Mucosa of gallbladder (tissue), 1 donor: ENCODE measurements at regions not wholly inside any gene's neighbourhood (a gene's known extent, or its start where the extent isn't known, plus 50 kb on each side); places are given as distances from the start of the nearest gene placed in this dataset.
"Not testable (repeated sequence)": the region's sequence is repeated elsewhere in the genome, so short reads cannot be mapped to it uniquely, and the experiment has no call there.

Source experiments
- DNase-seq: peaks from one replicate; pipeline ENCODE4 v3.0.0-alpha.2; 2020; ENCODE audit warnings: low spot score
- donor health status: DM: no; HTN: no; CAD: no.

DNA sequence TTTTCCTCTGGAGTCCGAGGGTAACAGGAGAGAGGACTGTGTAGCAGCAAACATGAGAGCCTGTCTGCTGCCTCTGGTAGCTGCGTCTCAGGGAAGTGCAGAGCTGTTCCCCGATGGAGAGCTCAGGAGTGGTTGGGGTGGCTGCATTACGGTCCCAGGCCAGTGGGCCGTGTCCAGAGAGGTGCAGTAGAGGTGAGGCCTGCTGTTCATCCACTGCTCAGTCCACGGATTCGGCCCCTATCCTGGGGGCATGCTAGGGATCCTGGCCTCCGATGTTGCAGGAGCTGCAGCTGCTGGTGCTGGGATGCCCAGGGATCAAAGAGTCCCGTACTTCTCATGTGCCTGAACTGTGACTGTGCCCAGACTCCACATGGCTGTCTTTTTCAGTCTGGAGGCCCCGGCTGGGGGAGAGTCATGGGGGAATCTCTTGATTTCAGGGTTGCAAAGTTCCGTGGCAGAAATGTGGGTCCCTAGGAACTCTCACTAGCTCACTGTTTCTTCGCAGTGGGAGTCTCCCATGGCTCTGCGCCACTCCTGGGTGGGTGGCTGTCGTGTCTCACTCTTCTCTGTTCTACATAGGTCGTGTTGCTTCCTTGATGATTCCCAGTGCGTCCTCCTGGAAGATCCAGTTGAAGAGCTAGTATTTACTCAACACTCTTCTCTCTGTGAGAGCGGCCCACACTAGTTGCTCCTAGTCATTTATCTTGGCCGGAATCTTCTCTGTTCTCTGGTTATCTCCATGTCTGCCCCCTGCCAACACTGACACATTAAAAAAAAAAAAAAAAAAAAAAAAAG lies 109.5 kb upstream of the CENPE start:
- DNase-seq, result no peak

GRCh38 chr4:103306870-103307375 lies 108.8 kb upstream of the CENPE start:
- peak; percentile 54 for DNase-seq

GRCh38 chr4:103305355-103305754 lies 107.2 kb upstream of the CENPE start:
- no peak for DNase-seq

DNA sequence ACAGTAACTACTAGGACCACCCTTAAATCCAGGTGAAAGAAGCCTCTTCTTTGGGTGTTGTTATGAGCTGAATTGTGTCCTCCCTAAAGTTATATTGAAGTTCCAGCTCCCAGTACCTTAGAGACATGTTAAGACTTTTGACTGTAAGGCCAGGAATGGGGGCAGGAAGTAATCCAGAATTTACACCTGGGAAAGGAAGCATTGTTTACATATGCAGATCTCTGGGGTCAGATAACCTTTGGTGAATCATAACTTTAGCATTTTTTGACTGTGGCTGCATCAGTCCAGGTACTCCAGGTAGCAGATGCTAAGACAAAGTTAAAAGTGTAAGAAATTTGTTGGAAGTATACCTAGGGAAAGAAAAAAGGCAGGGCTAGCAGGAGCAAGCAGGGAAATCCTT lies 104.9 kb upstream of the CENPE start:
- DNase-seq, result no peak

DNA sequence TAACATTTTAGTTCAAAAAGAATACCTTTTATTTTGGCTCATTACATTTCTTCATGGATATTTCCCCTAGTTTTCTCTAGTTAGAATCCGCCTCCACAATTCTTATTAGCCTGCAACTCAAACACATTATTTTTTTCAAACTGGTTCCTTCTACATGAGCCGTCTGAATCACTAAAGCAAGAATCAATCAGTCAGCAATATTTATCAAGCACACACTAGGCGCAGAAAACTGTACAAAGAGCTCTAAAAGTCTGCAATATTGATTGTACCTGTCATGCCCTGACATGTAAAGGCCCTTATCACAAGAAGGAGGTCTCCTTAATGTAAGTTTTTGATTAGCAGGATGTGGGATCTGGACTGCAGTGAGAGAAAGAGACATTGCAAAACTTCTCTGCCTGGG lies 94.8 kb upstream of the CENPE start:
- DNase-seq, result no peak

- DNase-seq, result no peak
These were observed 94.2 kb upstream of the CENPE start for GRCh38 chr4:103292373-103292772.

GRCh38 chr4:103289186-103289585 lies 91.0 kb upstream of the CENPE start:
- no peak for DNase-seq

DNA sequence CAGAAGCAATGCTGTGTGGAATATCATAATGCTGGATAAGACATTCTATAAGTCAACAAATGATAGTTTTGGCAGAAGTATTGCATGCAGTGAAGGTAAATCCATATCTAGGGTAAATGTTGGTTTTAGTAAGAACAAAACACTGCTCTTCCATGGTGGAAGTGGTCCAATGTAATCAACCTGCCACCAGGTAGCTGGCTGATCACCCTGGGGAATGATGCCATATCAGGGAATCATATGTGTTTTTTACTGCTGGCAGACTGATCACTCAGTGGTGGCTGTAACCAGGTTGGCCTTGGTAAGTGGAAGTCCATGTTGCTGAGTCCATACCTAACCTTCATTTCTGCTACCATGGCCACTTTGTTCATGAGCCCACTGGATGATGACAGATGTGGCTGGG lies 74.0 kb upstream of the CENPE start:
- no peak for DNase-seq

GRCh38 chr4:103268746-103269145 lies 70.6 kb upstream of the CENPE start:
- DNase-seq, result no peak

GRCh38 chr4:103264905-103265304 lies 66.8 kb upstream of the CENPE start:
- DNase-seq, result no peak

GRCh38 chr4:103256068-103256467 lies 57.9 kb upstream of the CENPE start:
- not testable (repeated sequence) for DNase-seq
